ENCODE measurements at regions not wholly inside any gene's neighbourhood (a gene's known extent, or its start where the extent isn't known, plus 50 kb on each side); places are given as distances from the start of the nearest gene placed in this dataset.
"Not testable (repeated sequence)": the region's sequence is repeated elsewhere in the genome, so short reads cannot be mapped to it uniquely, and the experiment has no call there.

DNA sequence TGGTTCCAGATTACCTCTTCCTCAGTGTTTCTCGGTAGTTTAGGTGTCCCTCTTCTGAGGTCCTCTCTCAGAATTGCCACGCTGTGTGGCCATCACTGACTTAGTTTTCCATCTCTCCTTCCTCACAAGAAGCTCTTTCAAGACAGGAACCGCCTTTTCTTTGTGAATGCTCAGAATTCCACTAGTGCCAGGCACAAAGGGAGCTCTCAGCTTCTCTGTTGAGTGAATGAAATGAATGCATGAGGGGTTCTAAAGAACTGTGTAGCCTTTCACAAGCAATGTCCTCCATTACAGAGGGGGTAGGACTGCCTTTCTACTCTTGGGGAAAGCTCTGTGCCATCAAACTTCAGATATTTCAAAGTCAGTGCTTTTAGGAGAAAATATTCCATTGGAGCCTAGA is 546.8 kb downstream of the RWDD3 start:
- H3K4me1 Mint-ChIP-seq: no peaks in the 10 kb centered on the region
- TF ChIP-seq CTCF (IDR thresholded peaks at IDR 0.05): no peak
- DNase-seq (no peak), ATAC-seq (no peak)
- no peaks in the 10 kb centered on the region for H3K27me3 Mint-ChIP-seq (ENCODE audit: low read depth in 2 of 2)
- no peaks in the 10 kb centered on the region for H3K27me3 ChIP-seq (ENCODE audit: control insufficient read depth, insufficient read depth, low read length)
- H3K4me3 ChIP-seq (ENCODE audit: low read length): no peak overlapping the region
- H3K27ac Mint-ChIP-seq: no peak overlapping the region
- H3K36me3 Mint-ChIP-seq: no peaks in the 10 kb centered on the region
- H3K9me3 Mint-ChIP-seq: peaks cover 15 to 29% of the 10 kb centered on the region in 2 donors
- no peak overlapping the region for H3K27ac ChIP-seq (ENCODE audit: low read length)
- WGBS (ENCODE audit: insufficient coverage): 87% methylated on average over 3 of the region's 3 CpGs
- intact Hi-C loops (cut with micrococcal nuclease): no loop called here
- no peaks in the 10 kb centered on the region for H3K9me3 ChIP-seq (ENCODE audit: control insufficient read depth, insufficient read depth, low read length)
- no peaks in the 10 kb centered on the region for H3K36me3 ChIP-seq (ENCODE audit: control insufficient read depth, insufficient read depth, low read length)
- H3K4me1 ChIP-seq (ENCODE audit: control insufficient read depth, insufficient read depth, low read length): no peaks in the 10 kb centered on the region
- H3K4me3 Mint-ChIP-seq: no peak overlapping the region

DNA sequence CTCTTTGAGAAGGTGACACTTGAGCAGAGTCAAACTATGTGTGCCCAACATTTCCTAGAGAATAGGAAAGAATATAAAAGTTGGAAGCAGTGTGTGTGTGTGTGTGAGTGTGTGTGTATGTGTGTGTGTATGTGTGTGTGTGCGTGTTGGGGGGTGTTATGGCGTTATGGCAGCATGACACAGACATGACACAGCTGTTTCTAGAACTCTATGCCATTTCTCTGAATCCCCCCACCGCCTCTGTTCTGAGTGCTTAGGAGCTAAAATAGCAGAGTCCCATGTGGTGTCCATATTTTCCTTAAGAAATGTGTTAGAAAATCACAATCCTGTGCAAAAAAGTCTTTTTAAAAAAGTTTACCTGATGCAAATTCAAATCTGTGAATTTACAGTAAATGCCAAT is 556.1 kb downstream of the RWDD3 start:
- Mint-ChIP-seq H3K36me3 (no peaks in the 10 kb centered on the region), H3K27ac (no peak overlapping the region), H3K4me3 (no peak overlapping the region), H3K4me1 (no peaks in the 10 kb centered on the region), H3K9me3 (peaks cover 17 to 26% of the 10 kb centered on the region in 2 donors), H3K27me3 (ENCODE audit: low read depth in 2 of 2) (no peaks in the 10 kb centered on the region)
- ATAC-seq: no peak
- WGBS (ENCODE audit: insufficient coverage): 81% methylated on average over 2 of the region's 3 CpGs
- no peak for TF ChIP-seq CTCF (IDR thresholded peaks at IDR 0.05)
- no peak for DNase-seq
- Histone ChIP-seq H3K9me3 (ENCODE audit: control insufficient read depth, insufficient read depth, low read length) (no peaks in the 10 kb centered on the region), H3K27me3 (ENCODE audit: control insufficient read depth, insufficient read depth, low read length) (no peaks in the 10 kb centered on the region), H3K4me3 (ENCODE audit: low read length) (no peak overlapping the region), H3K27ac (ENCODE audit: low read length) (no peak overlapping the region), H3K4me1 (ENCODE audit: control insufficient read depth, insufficient read depth, low read length) (no peaks in the 10 kb centered on the region), H3K36me3 (ENCODE audit: control insufficient read depth, insufficient read depth, low read length) (no peaks in the 10 kb centered on the region)
- intact Hi-C loops (cut with micrococcal nuclease): no loop called here

- no peaks in the 10 kb centered on the region for H3K4me1 ChIP-seq (ENCODE audit: control insufficient read depth, insufficient read depth, low read length)
- H3K4me3 Mint-ChIP-seq: no peak overlapping the region
- TF ChIP-seq CTCF (IDR thresholded peaks at IDR 0.05): no peak
- H3K4me3 ChIP-seq (ENCODE audit: low read length): no peak overlapping the region
- H3K9me3 Mint-ChIP-seq: peaks cover 12 to 26% of the 10 kb centered on the region in 2 donors
- ATAC-seq: no peak
- WGBS (ENCODE audit: insufficient coverage): 84% methylated on average over 5 of the region's 5 CpGs
- H3K27ac Mint-ChIP-seq: no peak overlapping the region
- no peak for DNase-seq
- no peaks in the 10 kb centered on the region for H3K36me3 ChIP-seq (ENCODE audit: control insufficient read depth, insufficient read depth, low read length)
- H3K27ac ChIP-seq (ENCODE audit: low read length): no peak overlapping the region
- no peaks in the 10 kb centered on the region for H3K4me1 Mint-ChIP-seq
- H3K9me3 ChIP-seq (ENCODE audit: control insufficient read depth, insufficient read depth, low read length): peaks cover 11% of the 10 kb centered on the region
- H3K36me3 Mint-ChIP-seq: no peaks in the 10 kb centered on the region
- intact Hi-C loops (cut with micrococcal nuclease): no loop called here
- H3K27me3 Mint-ChIP-seq (ENCODE audit: low read depth in 2 of 2): no peaks in the 10 kb centered on the region
- H3K27me3 ChIP-seq (ENCODE audit: control insufficient read depth, insufficient read depth, low read length): no peaks in the 10 kb centered on the region
These were observed 559.9 kb downstream of the RWDD3 start for GRCh38 chr1:95793893-95794292.

DNA sequence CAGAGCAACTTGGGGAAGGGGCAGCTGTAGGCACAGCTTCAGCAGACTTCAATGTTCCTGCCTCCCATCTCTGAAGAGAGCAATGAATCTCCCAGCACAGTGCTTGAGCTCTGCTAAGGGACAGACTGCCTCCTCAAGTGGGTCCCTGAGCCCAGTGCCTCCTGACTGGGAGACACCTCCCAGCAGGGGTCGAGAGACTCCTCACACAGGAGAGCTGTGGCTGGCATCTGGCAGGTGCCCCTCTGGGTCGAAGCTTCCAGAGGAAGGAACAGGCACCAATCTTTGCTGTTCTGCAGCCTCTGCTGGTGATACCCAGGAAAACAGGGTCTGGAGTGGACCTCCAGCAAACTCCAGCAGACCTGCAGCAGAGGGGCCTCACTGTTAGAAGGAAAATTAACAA is 563.8 kb downstream of the RWDD3 start:
- WGBS (ENCODE audit: insufficient coverage): 75% methylated on average over 2 of the region's 2 CpGs
- H3K4me1 ChIP-seq (ENCODE audit: control insufficient read depth, insufficient read depth, low read length); H3K27me3 Mint-ChIP-seq (ENCODE audit: low read depth in 2 of 2); intact Hi-C loops (cut with micrococcal nuclease); H3K27me3 ChIP-seq (ENCODE audit: control insufficient read depth, insufficient read depth, low read length); H3K4me1 Mint-ChIP-seq; H3K36me3 ChIP-seq (ENCODE audit: control insufficient read depth, insufficient read depth, low read length); H3K27ac ChIP-seq (ENCODE audit: low read length); DNase-seq; H3K4me3 Mint-ChIP-seq; ATAC-seq; H3K4me3 ChIP-seq (ENCODE audit: low read length); H3K27ac Mint-ChIP-seq: not testable (repeated sequence)
- Mint-ChIP-seq H3K36me3 (peaks cover 17% of the 10 kb centered on the region), H3K9me3 (peaks cover 12 to 22% of the 10 kb centered on the region in 2 donors)
- peaks cover 11% of the 10 kb centered on the region for H3K9me3 ChIP-seq (ENCODE audit: control insufficient read depth, insufficient read depth, low read length)
